ENCODE measurements at regions not wholly inside any gene's neighbourhood (a gene's known extent, or its start where the extent isn't known, plus 50 kb on each side); places are given as distances from the start of the nearest gene placed in this dataset.

GRCh38 chr3:75001330-75001729 lies 386.9 kb upstream of the CNTN3 start:
- TF ChIP-seq, protein P1, sequence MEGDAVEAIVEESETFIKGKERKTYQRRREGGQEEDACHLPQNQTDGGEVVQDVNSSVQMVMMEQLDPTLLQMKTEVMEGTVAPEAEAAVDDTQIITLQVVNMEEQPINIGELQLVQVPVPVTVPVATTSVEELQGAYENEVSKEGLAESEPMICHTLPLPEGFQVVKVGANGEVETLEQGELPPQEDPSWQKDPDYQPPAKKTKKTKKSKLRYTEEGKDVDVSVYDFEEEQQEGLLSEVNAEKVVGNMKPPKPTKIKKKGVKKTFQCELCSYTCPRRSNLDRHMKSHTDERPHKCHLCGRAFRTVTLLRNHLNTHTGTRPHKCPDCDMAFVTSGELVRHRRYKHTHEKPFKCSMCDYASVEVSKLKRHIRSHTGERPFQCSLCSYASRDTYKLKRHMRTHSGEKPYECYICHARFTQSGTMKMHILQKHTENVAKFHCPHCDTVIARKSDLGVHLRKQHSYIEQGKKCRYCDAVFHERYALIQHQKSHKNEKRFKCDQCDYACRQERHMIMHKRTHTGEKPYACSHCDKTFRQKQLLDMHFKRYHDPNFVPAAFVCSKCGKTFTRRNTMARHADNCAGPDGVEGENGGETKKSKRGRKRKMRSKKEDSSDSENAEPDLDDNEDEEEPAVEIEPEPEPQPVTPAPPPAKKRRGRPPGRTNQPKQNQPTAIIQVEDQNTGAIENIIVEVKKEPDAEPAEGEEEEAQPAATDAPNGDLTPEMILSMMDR (IDR thresholded peaks at IDR 0.05): no peak
- TF ChIP-seq EZH2 (IDR thresholded peaks at IDR 0.05; ENCODE audit: borderline replicate concordance, insufficient read depth, low read depth, low read length, poor library complexity, severe bottlenecking): no peak
